NAMALWA (cell line): ENCODE measurements at regions not wholly inside any gene's neighbourhood (a gene's known extent, or its start where the extent isn't known, plus 50 kb on each side); places are given as distances from the start of the nearest gene placed in this dataset.

Source experiments
- DNase-seq: peaks from one replicate; pipeline ENCODE4 v3.0.0-alpha.2; 2015; ENCODE audit warnings: low spot score

GRCh38 chr7:131108212-131108940 lies 219.3 kb upstream of the MKLN1 start:
- DNase-seq = peak; percentile 80

DNA sequence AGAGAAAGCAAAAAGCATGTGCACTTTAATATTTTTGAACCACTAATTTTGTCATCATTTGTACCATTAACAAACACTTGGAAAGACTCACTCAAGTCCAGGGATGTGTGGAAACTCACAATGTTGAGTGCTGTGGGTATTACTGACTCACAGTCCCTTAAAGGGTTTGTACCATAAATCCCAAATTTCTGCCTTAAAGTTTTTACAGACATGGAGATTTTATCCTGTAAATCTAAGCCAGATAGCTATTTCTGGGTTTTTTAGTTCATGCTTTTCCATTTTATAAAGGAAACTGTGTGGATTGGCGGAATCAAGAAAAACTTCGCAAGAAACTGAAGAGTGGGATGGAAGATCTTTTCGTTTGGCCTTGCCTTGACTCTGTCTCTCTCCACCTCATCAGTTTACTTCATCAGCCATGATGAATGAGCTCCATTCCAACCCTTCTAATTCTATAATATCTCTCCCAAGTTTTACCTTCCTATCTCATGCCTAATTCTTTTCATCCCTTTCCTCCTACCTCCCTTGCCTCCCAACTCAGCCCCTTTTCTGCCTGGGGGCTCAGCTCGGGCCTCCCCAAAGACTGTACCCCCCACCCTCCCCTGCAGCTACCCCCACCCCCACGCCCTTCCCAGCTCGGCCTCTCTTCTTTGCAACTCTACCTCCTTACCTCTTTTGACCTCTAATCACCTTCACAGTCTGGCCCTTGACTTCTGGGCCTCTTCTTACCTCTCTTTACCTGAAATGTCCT lies 218.5 kb upstream of the MKLN1 start:
- DNase-seq = peak; percentile 49

GRCh38 chr7:131109759-131110296 lies 217.8 kb upstream of the MKLN1 start:
- peak; percentile 85 for DNase-seq

- no peak for DNase-seq
These were observed 217.2 kb upstream of the MKLN1 start for GRCh38 chr7:131110297-131111080.

- peak; percentile 84 for DNase-seq
These were observed 216.5 kb upstream of the MKLN1 start for GRCh38 chr7:131111081-131111576.

- DNase-seq = no peak
These were observed 215.9 kb upstream of the MKLN1 start for GRCh38 chr7:131111792-131112191.

DNA sequence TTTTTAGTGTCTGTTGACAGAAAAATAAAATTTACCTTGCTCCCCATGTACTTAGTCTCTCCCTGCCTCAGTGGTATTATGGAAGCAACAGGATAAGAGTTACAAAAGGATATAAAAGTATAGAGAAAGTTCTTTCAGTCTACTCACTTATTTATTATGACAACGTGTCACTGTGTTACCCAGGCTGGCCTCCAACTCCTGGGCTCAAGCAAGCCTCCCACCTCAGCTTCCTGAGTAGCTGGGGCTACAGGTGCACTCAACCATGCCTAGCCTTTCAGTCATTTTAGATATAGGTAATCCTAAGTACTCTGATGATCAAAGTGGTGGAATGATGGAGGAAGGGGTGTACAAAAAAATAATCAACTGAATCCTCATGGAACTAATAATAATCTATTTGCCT lies 215.2 kb upstream of the MKLN1 start:
- DNase-seq = no peak

- no peak for DNase-seq
These were observed 212.3 kb upstream of the MKLN1 start for GRCh38 chr7:131115340-131115739.

DNA sequence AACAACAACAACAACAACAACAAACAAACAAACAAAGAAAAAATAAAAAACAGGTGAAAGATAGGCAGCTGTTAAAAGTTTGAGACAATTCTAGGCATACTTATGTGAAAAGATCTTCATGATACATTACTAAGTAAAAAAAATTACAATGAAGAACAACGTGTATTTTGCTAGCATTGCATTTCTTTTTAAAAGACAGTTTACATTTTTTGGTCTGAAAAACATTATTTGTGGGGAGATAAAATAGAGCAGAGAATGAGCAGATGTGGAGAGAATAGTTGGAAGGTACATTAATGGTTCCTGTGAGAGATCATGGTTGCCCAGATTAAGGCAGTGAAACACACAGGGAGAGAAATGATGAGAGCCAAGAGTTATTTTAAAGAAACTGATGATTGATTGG lies 210.2 kb upstream of the MKLN1 start:
- DNase-seq = no peak

GRCh38 chr7:131119381-131119780 lies 208.3 kb upstream of the MKLN1 start:
- DNase-seq = no peak

DNA sequence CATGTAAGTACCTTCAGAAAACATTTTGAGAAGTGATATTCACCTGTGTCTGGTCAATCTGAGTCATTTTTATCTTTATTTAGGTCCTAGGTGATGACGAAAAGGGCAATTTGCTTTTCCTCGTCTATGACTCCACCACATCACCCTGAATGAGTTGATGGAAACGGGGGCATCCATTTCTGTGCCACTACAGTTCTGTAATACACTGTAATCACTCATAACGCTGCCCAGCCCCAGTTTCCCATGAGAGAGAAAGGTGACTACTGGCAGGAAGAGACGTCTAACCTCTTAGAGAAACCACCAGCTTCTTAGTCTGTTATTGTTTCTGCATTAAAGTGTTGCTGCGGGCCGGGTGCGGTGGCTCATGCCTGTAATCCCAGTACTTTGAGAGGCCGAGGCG lies 205.3 kb upstream of the MKLN1 start:
- DNase-seq = no peak

- DNase-seq = peak; percentile 88
These were observed 203.6 kb upstream of the MKLN1 start for GRCh38 chr7:131124001-131124629.

DNA sequence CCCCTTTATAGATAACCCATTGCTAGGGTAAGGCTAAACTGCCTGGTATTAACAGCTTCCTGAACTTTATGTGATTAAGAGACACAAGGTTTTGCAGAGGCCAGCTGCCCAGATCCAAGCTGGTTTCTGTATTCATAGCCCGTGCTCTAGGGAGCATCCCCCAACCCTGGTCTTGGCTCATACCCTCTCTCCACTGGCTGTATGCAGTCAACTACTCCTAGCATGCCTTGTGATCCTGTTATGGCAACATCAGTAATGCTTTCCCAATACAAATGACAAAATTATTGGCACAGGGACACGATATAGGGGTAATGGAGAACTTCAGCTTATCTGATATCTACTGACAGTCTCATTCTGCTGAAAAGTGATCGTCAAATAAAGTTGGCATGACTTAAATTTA lies 202.8 kb upstream of the MKLN1 start:
- no peak for DNase-seq

GRCh38 chr7:131130324-131130723 lies 197.4 kb upstream of the MKLN1 start:
- no peak for DNase-seq

- DNase-seq = no peak
These were observed 196.5 kb upstream of the MKLN1 start for GRCh38 chr7:131131012-131131745.

DNA sequence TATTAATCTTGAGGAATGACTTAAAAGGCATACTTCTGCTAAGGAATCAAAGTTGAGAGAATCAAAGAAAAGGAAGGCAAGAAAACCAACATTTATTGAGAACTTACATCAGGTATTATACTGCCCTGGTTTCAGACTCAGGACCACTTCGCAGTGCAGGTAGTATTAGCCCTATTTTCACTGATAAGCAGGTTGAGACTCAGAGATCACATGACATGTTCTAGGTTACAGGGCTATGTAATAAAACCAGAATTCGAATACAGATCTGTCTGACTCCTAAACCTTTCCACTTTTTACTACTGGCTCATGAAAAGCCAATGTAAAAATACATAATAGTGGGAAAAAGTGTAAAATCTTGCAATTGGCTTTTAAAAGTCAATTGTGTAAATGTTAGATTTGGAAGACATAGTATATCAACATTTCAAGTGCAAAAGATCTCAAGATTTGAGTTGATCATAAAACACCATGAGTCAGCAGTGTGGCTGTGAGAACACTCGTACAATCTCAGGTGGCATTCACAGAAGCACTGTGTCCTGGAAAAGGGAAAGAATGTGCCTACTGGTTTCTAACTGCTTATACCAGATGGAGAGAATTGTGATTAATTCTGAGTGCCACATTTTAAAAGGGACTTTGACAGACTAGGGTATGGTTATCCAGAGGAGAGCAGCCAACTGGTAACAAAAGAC lies 195.8 kb upstream of the MKLN1 start:
- DNase-seq = no peak

DNA sequence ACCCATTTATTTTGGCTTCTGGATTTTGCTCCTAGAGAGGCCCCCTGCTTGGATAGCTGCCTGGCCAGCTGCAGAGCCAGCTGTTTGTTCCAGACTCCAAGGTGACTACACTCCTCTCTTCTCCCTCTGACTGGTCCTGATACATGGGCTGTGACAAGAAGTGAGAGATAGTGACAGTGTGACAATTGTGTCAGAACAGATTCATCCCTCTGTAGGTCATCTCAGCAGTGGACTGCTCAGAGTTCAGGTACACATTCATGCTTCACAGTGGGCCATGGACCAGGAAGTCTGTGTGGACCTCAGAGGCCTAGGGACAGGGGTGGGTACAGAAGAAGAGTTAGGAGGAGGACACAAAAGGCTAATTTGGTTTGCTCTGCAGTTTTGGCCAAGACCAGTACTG lies 188.2 kb upstream of the MKLN1 start:
- no peak for DNase-seq

- DNase-seq = no peak
These were observed 186.2 kb upstream of the MKLN1 start for GRCh38 chr7:131141443-131141967.

GRCh38 chr7:131143869-131144268 lies 183.8 kb upstream of the MKLN1 start:
- DNase-seq = no peak

GRCh38 chr7:131145026-131145425 lies 182.7 kb upstream of the MKLN1 start:
- DNase-seq = no peak
